BLaER1 treated with 17β-estradiol and CSF1 and Interleukin-3, amounts not matched to agents 10 nM and 100 nM (cell line): ENCODE measurements at regions not wholly inside any gene's neighbourhood (a gene's known extent, or its start where the extent isn't known, plus 50 kb on each side); places are given as distances from the start of the nearest gene placed in this dataset.
"Not testable (repeated sequence)": the region's sequence is repeated elsewhere in the genome, so short reads cannot be mapped to it uniquely, and the experiment has no call there.

Experiments used
- H3K27ac ChIP-seq, 11 experiments: shearing (Covaris generic); formaldehyde crosslinking; 2 replicates each; pipeline ENCODE4 v1.8.1; 2022
- H3K27me3 ChIP-seq, 11 experiments: shearing (Covaris generic); formaldehyde crosslinking; 2 replicates each; pipeline ENCODE4 v1.8.1; 2022
- H3K36me3 ChIP-seq, 11 experiments: shearing (Covaris generic); formaldehyde crosslinking; 2 replicates each; pipeline ENCODE4 v1.8.1; 2022
- H3K4me1 ChIP-seq, 10 experiments: shearing (Covaris generic); formaldehyde crosslinking; 2 replicates each; pipeline ENCODE4 v1.8.1; 2022
- H3K4me2 ChIP-seq, 11 experiments: shearing (Covaris generic); formaldehyde crosslinking; 2 replicates each; pipeline ENCODE4 v1.8.1; 2022
- H3K4me3 ChIP-seq, 10 experiments: shearing (Covaris generic); formaldehyde crosslinking; 2 replicates each; pipeline ENCODE4 v1.8.1; 2022
- H3K9ac ChIP-seq, 11 experiments: shearing (Covaris generic); formaldehyde crosslinking; 2 replicates each; pipeline ENCODE4 v1.8.1; 2022
- H3K9me3 ChIP-seq, 11 experiments: shearing (Covaris generic); formaldehyde crosslinking; replicated peaks in 1 of 11; 2 replicates each; pipeline ENCODE4 v1.8.1; 2022
- H4K20me1 ChIP-seq, 11 experiments: shearing (Covaris generic); formaldehyde crosslinking; 2 replicates each; pipeline ENCODE4 v1.8.1; 2022
- Cebpa-rat ChIP-seq, 11 experiments: shearing (Covaris generic); IDR thresholded peaks; 2 replicates each; pipeline ENCODE4 v1.8.1; 2022

DNA sequence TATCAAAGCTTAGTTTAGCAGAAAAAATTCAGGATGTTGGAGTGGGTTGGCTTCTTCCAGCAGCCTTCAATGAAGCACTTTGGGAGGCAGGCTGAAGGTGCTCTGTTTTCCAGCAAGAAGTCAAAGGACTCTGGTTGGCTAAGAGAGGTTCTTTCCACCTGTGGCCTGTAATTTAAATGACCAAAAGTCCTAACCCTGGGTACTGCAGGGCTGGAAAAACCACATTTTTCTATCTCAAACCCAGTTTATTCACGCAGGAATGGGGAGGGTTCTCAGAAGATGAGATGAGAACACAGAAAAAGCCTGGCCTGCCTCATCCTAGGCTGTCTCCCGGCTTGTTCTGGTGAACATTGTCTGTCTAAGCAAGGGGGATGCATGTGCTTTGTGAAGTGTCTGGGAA, 68.6 kb upstream of the ZFHX3 start:
- Histone ChIP-seq H3K4me1 (peaks cover 0 to 58% (median 4%) of the 10 kb centered on the region in 10 experiments; a peak in 8 of 20 replicates), H4K20me1 (no peaks in the 10 kb centered on the region), H3K27me3 (no peaks in the 10 kb centered on the region), H3K27ac (0 out of 22 replicates have a peak overlapping the region, but pooled peaks of 3 of the 11 experiments have one; percentile 1 to 19 (median 4)), H3K9ac (no peak overlapping the region), H3K4me3 (no peak overlapping the region), H3K4me2 (peak overlapping the region in 1 of 11 experiments; percentile 27; a peak in 2 of 22 replicates), H3K9me3 (peaks cover 0 to 17% (median 9%) of the 10 kb centered on the region in 11 experiments; a peak in 21 of 22 replicates), H3K36me3 (no peaks in the 10 kb centered on the region)
- no peak for TF ChIP-seq Cebpa-rat (IDR thresholded peaks at IDR 0.05)

DNA sequence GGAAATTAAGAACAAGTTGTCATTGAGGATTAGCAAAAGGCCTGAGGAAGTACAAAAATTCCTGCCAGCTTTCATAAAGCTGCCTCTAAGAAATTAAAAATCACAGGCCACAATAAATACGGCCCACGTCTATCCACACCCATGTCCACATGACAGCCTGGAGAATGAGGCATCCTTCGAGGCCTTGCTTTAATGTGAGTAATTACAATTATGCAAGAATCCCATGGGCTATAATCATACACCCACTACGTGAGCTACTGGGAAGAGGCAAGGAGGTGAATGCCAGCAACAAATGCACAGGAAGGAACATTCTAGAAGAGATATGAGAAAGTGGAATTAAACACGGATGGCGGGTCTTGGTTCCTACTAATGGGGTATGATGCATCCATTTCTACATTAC, 65.4 kb upstream of the ZFHX3 start:
- Histone ChIP-seq H3K4me1 (peaks cover 0 to 39% (median 5%) of the 10 kb centered on the region in 10 experiments; a peak in 8 of 20 replicates), H4K20me1 (no peaks in the 10 kb centered on the region), H3K36me3 (no peaks in the 10 kb centered on the region), H3K4me3 (no peak overlapping the region), H3K9me3 (peaks cover 0 to 13% (median 9%) of the 10 kb centered on the region in 11 experiments; a peak in 21 of 22 replicates), H3K4me2 (peak overlapping the region in 4 of 11 experiments; percentile 12 to 51 (median 46); a peak in 6 of 22 replicates), H3K27ac (peak overlapping the region in 3 of 11 experiments; percentile 8 to 49 (median 41); a peak in 4 of 22 replicates), H3K9ac (no peak overlapping the region; a peak in 1 of 22 replicates), H3K27me3 (no peaks in the 10 kb centered on the region)
- TF ChIP-seq Cebpa-rat (IDR thresholded peaks at IDR 0.05): no peak

DNA sequence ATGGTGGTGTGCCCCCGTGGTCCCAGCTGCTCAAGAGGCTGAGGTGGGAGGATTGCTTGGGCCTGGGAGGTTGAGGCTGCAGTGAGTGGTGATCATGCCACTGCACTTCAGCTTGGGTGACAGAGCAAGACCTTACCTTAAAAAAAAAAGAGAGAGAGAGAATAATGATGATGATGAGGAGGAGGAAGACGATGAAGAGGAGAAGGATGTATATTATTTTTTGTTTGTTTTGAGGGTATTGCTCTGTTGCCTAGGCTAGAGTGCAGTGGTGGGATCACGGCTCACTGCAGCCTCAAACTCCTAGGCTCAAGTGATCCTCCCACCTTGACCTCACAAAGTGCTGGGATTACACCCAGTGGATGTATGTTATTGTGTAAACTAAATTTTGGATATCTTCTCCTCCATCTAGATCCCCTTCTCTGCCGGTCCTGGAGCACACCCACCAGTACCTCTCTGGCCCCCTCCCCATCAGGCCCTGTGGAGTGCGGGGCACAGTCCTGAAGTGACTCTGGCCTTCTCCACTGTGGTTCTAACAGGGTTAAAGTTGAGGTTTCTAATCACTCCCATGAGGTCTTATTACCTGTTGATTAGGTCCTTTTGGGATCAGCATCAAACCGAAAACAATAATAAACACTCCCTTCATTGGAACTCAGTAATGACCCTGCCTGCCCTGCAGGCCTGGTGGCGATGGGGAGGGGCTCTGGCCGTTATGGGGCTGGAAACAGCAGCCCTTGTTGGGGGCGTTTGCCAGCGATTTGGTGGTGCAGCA, 60.5 kb upstream of the ZFHX3 start:
- Histone ChIP-seq H3K36me3 (no peaks in the 10 kb centered on the region), H3K27me3 (no peaks in the 10 kb centered on the region), H3K9me3 (no peaks in the 10 kb centered on the region), H3K9ac (no peak overlapping the region), H3K27ac (no peak overlapping the region), H3K4me3 (no peak overlapping the region), H4K20me1 (no peaks in the 10 kb centered on the region), H3K4me2 (no peak overlapping the region), H3K4me1 (peaks cover 0 to 19% (median 5%) of the 10 kb centered on the region in 10 experiments; a peak in 8 of 20 replicates)
- TF ChIP-seq Cebpa-rat (IDR thresholded peaks at IDR 0.05): no peak

DNA sequence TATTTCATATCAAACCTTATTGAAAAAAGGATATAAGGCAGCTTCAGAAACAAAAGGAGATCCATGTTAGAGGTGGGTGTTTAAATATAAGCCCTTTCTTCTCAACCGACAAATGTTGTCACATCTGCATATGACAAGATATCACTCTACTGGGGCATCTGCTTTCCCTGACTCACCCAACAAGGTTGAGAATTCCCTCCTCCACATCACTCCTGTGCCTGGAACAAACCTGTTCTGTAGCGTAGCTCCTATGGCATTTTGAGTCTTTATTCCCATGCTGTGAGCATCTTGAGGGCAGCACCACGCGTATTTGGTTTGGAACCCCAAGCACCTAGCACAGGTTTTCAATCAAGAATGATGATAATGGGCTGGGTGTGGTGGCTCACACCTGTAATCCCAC, 59.4 kb upstream of the ZFHX3 start:
- no peak for TF ChIP-seq Cebpa-rat (IDR thresholded peaks at IDR 0.05)
- H3K4me3 ChIP-seq: no peak overlapping the region
- no peak overlapping the region for H3K27ac ChIP-seq
- no peaks in the 10 kb centered on the region for H4K20me1 ChIP-seq
- H3K36me3 ChIP-seq: no peaks in the 10 kb centered on the region
- no peak overlapping the region for H3K9ac ChIP-seq
- no peak overlapping the region for H3K4me2 ChIP-seq
- peaks cover 0 to 9% (median 2%) of the 10 kb centered on the region in 10 experiments; a peak in 4 of 20 replicates for H3K4me1 ChIP-seq
- H3K9me3 ChIP-seq: peaks cover 0 to 5% (median 0%) of the 10 kb centered on the region in 11 experiments; a peak in 1 of 22 replicates
- no peaks in the 10 kb centered on the region for H3K27me3 ChIP-seq

DNA sequence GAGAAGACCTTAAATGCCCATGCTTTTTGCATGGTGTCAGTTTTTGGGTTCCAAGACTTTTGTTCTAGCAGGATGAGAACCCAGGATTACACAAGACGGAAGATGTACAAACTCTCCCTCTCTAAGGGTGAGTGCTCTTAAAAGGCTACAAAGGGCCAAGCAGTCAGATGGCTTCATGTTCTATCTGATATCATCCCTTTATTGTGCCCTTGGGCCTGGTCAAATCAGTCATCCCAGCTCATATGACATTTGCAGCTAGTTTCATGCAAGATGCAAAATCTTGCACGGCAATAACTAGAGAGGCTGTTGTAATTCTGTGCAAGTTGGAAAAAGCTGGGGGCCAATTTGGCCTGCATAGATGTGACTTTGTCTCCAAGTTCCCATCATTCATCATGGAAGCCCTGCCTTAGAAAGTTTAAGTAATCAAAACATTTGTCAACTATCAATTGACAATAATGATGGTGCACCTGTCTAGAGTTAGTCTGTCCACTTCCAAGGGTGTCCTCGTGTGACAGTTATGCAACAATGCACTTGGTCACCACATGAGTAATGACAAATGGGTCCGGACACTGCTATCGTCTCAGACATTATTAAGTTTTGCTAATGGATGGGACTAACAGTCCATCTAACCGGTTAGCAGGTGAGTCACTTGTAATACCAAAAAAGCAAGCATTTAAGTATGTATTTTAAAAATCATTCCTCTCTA, 58.6 kb upstream of the ZFHX3 start:
- Histone ChIP-seq H3K4me3 (no peak overlapping the region), H3K9ac (no peak overlapping the region), H3K27me3 (no peaks in the 10 kb centered on the region), H3K4me1 (no peaks in the 10 kb centered on the region), H3K27ac (no peak overlapping the region), H3K4me2 (no peak overlapping the region), H4K20me1 (no peaks in the 10 kb centered on the region), H3K9me3 (peaks cover 0 to 5% (median 0%) of the 10 kb centered on the region in 11 experiments; a peak in 1 of 22 replicates), H3K36me3 (no peaks in the 10 kb centered on the region)
- no peak for TF ChIP-seq Cebpa-rat (IDR thresholded peaks at IDR 0.05)

DNA sequence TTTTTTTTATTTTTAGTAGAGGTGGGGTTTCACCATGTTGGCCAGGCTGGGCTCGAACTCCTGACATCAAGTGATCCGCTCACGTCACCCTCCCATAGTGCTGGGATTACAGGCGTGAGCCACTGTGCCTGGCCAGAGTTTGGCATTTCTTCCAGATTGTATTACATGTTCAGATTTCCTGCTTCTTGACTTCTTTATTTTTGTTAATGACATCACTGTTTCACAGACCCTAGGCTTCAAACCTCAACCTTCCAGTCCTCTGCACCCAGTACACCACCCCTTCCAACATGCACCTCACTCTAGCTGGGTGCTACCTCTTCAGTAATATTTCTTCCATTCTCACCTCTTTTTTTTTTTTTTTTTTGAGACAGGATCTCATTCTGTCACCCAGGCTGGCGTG, 53.6 kb upstream of the ZFHX3 start:
- Histone ChIP-seq H4K20me1 (no peaks in the 10 kb centered on the region), H3K9me3 (peaks cover 0 to 5% (median 0%) of the 10 kb centered on the region in 11 experiments; a peak in 1 of 22 replicates), H3K27ac (no peak overlapping the region), H3K4me2 (no peak overlapping the region), H3K4me3 (no peak overlapping the region), H3K9ac (no peak overlapping the region), H3K36me3 (no peaks in the 10 kb centered on the region), H3K4me1 (peaks cover 0 to 16% (median 0%) of the 10 kb centered on the region in 10 experiments; a peak in 5 of 20 replicates), H3K27me3 (no peaks in the 10 kb centered on the region)
- no peak for TF ChIP-seq Cebpa-rat (IDR thresholded peaks at IDR 0.05)

DNA sequence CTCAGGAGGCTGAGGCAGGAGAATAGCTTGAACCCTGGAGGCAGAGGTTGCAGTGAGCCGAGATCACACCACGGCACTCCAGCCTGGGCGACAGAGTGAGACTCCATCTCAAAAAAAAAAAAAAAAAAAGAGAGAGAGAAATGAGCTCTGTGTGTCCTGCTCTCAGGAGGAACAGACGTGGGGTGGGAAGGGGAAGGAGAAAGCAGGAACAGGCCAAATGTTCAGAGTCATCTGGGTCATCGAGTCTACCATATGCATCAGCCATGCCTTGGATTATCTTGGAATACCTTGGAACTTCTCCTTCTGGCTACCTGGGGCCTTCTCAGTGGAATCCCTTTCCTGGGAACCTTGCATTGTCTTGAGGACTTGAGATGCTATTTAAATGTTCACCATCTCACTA, 51.7 kb upstream of the ZFHX3 start:
- H3K9me3 ChIP-seq, H3K27me3 ChIP-seq, H3K27ac ChIP-seq, H3K9ac ChIP-seq, H4K20me1 ChIP-seq, H3K36me3 ChIP-seq, H3K4me3 ChIP-seq: not testable (repeated sequence)
- peak overlapping the region in 2 of 11 experiments; percentile 40 to 42; a peak in 4 of 22 replicates for H3K4me2 ChIP-seq
- H3K4me1 ChIP-seq: peaks cover 0 to 32% (median 0%) of the 10 kb centered on the region in 10 experiments; a peak in 6 of 20 replicates
